Astrocyte of the spinal cord (primary cell): ENCODE measurements at regions not wholly inside any gene's neighbourhood (a gene's known extent, or its start where the extent isn't known, plus 50 kb on each side); places are given as distances from the start of the nearest gene placed in this dataset.

ENCODE experiments used
- DNase-seq: peaks from one replicate; pipeline ENCODE4 v3.0.0; 2011; ENCODE audit warnings: low read depth, low spot score
- H3K4me3 ChIP-seq: 2 replicates; pipeline ENCODE4 v1.5.1; 2011; ENCODE audit warnings: low read depth, mild to moderate bottlenecking, low read length, moderate library complexity
- in situ Hi-C: cut with HindIII; loops from 2 replicates; pipeline ENCODE4 v1.10.0; 2017; ENCODE audit warnings: low sequenced_read_pairs
- TF ChIP-seq, protein P1 (sequence below): IDR thresholded peaks from 2 replicates; pipeline ENCODE4 v1.5.1; 2012; ENCODE audit warnings: low read depth, mild to moderate bottlenecking, low read length, inconsistent platforms

DNA sequence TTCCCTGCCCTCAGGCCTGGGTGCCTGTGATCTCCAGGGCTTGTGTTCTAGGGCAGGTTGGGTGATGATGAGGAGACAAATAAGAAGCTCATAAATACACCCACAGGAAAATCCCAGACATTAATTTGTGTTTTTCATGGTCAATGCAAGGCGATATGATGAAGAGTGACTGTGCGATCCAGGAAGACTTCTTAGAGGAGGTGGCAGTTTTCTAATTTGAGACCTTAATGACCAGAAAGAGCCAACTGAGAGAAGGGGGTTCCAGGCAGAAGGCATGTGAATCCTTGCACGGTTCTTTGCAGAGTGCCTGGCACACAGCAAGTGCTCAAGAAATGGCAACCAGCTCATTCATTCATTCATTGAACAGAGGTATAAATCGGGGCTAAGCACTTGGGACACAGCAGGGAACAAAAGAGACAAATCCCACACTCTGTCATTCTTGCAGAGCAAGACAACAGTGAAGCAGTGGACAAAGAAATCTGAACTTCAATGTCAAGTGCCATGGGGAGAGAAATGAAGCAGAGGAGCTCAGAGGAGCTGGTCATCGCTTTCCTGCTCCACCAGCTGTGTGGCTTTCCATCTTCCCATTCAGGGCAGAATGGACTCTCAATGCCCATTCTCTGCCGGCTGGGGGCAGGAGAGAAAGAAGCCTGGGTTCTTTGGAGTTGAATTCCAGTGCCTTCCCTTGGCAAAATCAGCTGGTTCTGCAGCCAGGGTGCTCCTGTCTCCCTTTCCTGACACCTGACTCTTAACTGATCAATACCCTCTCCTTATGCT is 128.3 kb downstream of the AACS start:
- no peak overlapping the region for H3K4me3 ChIP-seq
- in situ Hi-C loops = no loop called here

DNA sequence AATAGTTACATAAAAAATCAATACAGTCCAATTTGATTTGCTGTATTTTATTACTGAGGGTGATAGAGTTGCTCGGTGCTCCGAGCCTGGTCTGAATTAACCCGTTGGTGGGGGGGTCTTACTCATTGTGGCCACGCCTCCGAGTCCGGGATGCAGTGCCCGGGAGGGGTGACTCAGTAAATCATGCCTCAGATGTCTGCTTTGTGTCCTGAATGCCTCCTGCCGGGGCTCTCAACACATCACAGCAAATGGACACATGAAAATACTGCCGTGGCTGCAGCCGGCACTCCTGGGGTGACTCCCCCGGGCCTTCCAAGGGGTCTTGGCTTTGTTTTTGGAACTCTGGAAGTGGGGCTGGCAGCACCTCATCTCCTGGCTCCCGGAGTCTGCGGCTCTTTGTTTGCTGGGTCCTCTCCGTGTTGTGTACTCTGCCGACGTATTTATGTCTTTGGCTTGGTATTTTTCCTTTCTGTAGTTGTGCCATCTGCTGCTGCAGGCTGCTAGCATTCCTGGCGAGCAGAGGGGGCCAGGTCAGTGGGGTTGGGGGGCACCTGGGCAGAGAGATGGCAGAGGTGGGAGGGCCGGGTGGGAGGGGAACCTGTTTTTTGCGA is 129.0 kb downstream of the AACS start:
- TF ChIP-seq, protein P1, sequence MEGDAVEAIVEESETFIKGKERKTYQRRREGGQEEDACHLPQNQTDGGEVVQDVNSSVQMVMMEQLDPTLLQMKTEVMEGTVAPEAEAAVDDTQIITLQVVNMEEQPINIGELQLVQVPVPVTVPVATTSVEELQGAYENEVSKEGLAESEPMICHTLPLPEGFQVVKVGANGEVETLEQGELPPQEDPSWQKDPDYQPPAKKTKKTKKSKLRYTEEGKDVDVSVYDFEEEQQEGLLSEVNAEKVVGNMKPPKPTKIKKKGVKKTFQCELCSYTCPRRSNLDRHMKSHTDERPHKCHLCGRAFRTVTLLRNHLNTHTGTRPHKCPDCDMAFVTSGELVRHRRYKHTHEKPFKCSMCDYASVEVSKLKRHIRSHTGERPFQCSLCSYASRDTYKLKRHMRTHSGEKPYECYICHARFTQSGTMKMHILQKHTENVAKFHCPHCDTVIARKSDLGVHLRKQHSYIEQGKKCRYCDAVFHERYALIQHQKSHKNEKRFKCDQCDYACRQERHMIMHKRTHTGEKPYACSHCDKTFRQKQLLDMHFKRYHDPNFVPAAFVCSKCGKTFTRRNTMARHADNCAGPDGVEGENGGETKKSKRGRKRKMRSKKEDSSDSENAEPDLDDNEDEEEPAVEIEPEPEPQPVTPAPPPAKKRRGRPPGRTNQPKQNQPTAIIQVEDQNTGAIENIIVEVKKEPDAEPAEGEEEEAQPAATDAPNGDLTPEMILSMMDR = no peak
- in situ Hi-C loops = no loop called here
- DNase-seq = peak; percentile 37
- no peak overlapping the region for H3K4me3 ChIP-seq

More for the DNA sequence above, 128.3 kb downstream of the AACS start:
- TF ChIP-seq, protein P1 = no peak
- DNase-seq = no peak

DNA sequence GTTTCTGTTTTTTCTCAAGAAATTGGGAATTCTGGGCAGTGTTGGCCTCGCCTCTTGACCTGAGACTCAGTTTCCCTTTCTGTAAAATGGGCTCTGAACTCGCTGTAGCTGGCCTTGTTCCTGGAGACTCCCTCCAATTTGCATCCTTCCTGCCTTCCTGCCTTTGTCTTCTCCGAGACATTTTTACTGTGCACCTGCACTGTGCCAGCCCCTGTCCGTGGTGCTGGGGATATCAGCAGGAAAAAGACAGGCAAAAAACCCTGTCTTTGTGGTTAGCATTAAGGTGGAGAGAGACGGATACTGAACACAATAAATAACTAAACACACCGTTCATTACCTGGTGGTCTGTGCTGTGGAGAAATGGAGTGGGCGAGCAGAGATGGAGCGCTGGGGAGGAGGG is 129.8 kb downstream of the AACS start:
- DNase-seq = no peak
- H3K4me3 ChIP-seq = no peak overlapping the region
- in situ Hi-C loops = no loop called here
- TF ChIP-seq, protein P1 = no peak

DNA sequence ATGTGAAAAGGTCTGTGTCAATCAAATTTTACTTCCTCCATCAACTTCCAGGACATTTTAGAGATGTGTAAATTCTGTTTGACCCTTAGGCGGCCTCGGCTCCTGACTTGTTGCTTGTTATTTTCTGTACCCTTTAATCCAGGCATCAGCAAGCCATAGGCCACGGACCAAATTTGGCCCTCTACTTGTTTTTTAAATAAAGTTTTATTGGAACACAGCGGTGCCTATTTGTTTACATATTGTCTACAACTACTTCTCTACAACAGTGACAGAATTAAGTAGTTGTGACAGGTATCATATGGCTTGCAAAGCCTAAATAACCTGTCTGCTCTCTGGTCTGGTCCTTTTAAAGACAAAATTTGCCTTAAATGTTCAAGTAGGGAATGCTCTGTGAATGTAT is 132.1 kb downstream of the AACS start:
- in situ Hi-C loops = no loop called here
- no peak for DNase-seq

DNA sequence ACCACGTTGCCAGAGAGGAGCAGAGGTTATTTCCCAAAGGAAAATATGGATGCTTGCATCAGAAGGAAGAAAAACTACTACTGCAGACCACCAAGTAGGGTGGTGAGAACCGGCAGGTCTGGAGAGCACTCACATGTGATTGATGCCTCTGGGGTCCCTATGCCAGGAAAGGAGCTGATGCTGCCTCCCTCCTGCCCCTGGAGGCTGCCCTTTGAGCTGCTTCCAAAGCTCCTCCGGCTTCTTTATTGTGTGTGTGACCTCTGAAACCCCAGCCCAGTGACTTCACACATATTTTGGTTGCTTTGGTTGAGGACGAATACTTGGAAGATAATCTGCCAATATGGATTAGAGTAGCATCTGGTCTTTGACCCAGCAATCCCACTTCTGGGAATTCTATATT is 133.4 kb downstream of the AACS start:
- in situ Hi-C loops = no loop called here

More for the DNA sequence above, 132.1 kb downstream of the AACS start:
- TF ChIP-seq, protein P1 = no peak
- H3K4me3 ChIP-seq = no peak overlapping the region

DNA sequence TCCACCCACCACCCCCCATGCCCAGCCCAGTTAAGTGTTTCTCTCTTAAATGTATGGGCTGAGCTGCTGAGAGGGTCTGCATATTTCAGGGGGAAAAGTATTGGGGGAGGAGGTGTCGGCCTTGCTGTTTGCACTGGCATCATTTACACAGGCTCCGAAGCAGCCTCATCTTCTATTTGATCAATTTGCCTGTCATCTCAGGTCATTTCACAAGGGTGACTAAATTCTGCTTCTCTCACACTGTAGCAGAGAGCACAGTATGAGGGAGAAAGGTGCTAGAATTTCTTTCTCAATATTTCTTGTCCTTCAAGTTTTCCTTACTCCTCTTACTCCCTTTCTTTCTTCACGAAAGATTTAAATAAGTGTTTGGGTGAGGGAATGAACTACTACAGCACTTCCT is 135.9 kb downstream of the AACS start:
- in situ Hi-C loops = no loop called here
- no peak overlapping the region for H3K4me3 ChIP-seq
- DNase-seq = no peak
- TF ChIP-seq, protein P1 = no peak

More for the DNA sequence above, 133.4 kb downstream of the AACS start:
- no peak for DNase-seq
- H3K4me3 ChIP-seq = no peak overlapping the region
- TF ChIP-seq, protein P1 = no peak
